NCI-H146 treated with DMSO at 0.1 percent for 48 hours (cell line): ENCODE measurements at regions not wholly inside any gene's neighbourhood (a gene's known extent, or its start where the extent isn't known, plus 50 kb on each side); places are given as distances from the start of the nearest gene placed in this dataset.

ENCODE experiments used
- DNase-seq: peaks from one replicate; lab custom pipeline; 2025; ENCODE audit not compliant: unreplicated experiment; lab: John Stamatoyannopoulos, UW

- DNase-seq: no peak
Observed at GRCh38 chr9:79353856-79354520, 217.8 kb upstream of the TLE4 start.

- no peak for DNase-seq
Observed at GRCh38 chr9:79357194-79357593, 214.6 kb upstream of the TLE4 start.

DNA sequence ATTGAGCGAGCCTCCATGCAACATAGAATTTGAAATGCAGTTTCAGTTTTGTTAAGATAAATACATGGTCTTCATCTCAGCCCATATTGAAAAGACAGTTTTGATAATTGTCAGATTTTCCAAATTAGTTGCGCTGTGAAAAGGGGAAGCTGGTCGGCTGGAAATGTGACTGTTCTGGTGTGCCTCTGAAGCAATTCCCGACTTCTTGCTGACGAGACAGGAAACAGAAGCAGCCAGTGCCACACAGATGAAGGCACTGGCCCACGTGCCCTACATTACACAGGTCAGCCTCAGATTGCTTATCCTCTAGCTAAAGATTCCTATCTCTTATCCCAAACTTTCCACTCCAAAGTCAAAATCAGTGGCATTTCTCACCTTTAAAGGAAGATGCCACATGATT lies 214.1 kb upstream of the TLE4 start:
- no peak for DNase-seq

DNA sequence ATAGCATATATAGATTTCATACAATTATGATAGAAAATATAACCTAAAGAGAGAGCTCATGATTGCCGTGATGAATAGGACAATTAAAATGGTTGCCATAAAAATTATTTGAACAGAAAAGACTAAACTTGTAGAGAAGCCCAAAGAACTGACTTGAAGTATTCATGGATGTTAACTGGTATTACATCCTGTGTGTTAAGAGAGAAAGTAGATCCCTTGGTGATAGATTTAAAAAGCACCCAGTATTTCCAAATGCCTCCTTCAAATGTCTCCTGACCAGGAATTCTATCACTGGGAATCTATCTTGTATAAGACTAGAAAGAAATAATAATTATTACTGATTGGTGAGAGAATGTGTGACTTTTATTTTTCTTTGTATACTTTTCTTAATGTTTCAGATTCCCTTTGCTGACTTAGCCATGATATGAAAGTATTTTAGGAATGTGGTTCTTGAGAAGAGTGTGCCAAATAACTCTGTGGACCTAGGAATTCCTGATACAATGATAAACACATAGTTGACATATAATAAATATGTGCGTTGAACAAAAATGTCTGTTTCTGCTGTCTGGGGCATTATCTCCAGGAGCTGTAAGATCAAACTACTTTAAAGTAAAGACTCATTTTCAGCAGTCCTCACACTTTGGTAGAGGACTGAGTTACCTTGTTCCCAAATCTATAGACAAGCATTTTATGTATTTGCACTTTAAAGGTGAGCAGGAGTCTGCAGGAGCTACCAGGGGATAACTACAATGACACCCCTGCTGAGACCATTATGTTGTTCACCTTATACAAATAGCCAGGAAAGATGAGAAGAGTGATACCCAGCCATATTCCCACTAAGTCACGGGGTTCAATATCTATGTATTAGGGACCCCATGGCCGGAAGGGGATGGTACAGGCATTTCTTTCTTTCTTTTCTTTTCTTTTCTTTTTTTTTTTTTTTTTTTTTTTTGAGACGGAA lies 211.1 kb upstream of the TLE4 start:
- DNase-seq: peak; percentile 87

GRCh38 chr9:79362100-79363081 lies 209.4 kb upstream of the TLE4 start:
- peak; percentile 85 for DNase-seq

GRCh38 chr9:79369676-79370075 lies 202.1 kb upstream of the TLE4 start:
- DNase-seq: no peak

DNA sequence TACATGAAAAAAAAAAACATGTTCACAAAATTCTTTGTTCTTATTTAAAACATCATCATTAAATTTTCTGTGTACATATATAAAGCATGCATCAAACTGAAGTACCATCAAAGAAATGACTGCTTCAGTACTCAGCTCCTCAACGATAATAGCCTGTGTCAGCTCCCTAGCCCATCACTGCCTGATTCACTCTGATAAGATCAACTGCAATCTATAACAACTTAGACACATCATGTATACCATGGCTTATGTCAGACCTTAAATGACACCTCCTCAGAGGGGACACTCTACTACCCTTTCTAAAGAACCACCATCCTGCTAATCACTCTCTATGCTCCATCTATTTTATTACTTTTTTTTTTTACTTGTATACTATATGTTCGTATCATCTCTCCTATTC lies 200.5 kb upstream of the TLE4 start:
- no peak for DNase-seq

GRCh38 chr9:79371948-79372555 lies 199.7 kb upstream of the TLE4 start:
- DNase-seq: no peak

DNA sequence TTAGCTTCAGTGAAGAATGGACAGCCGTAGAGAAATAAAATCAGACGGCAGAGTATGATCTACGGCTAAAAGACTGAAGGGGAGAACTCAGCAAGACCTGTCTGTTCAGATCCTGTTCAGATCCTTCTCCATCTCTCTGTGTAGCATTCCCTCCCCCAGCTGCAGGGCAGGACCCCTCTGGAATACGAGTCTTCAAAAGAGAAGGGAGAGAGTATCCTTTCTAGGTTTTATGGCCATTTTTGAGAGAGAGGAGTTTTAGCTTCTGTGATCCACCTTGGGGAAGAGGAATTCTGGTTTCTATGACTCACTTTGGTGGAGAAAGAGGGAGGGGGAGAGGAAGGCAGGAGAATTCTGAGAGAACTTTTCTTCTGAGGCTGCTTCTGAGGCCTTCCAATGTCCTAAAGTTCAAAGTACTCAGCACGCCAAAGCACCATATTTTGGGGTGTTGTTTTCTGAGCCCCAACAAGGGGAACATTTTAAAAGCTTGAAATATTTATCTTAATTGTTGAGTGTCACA lies 194.4 kb upstream of the TLE4 start:
- no peak for DNase-seq

GRCh38 chr9:79378107-79378506 lies 193.7 kb upstream of the TLE4 start:
- no peak for DNase-seq

DNA sequence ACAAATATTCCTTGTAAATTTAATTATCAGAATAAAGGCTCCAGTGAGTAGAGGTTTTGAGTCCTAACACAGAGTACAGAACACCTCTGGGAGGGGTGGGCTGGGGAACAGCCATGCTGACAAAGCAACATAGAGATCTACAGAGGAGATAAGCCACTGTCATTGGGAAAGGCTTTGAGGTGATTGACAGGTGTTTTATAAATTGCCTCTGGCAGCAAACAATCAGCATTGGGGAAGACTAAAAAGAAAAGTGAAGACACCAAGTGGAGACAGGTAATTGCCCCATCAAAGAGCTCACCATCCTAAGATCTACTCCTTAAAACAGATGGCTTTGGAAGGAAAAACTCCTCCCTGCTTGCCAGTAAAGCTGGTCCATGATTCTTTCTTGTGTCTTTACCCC lies 189.7 kb upstream of the TLE4 start:
- DNase-seq: no peak

- DNase-seq: no peak
Observed at GRCh38 chr9:79382458-79382857, 189.3 kb upstream of the TLE4 start.

DNA sequence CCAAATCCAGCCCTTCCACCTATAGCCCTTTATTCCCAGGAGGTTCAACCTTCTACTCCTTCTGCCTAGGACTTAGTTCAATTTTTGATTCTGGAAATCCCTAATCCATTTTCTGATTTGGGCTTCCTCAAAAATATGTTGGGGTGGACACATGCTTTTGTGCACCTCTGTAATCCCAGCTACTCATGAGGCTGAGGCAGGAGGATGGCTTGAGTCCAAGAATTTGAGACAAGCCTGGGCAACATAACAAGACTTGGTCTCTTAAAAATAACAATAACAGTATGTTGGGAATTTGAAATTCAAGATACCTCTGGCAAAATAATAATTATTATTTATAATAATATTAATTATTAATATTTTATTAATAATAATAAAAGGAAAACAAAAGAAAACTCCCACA lies 188.7 kb upstream of the TLE4 start:
- no peak for DNase-seq

DNA sequence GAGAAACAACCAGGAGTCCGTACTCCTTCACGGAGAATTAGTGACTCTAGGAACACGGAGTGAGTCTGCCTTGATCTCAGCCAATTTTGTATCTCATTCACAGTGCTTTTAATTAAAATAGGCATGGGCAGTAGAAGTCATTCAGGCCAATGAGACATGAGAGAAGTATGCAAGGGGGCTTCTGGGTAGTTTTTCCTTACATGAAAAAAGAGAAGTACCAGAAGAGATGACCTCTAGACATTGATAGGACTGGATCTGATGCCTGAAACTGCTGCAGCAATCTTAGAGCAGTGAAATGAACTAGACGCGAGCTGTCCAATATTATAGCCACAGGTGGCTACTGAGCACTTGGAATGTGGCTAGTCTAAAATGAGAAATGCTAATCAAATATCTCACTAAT lies 187.7 kb upstream of the TLE4 start:
- DNase-seq: no peak

- no peak for DNase-seq
Observed at GRCh38 chr9:79384501-79384900, 187.3 kb upstream of the TLE4 start.

DNA sequence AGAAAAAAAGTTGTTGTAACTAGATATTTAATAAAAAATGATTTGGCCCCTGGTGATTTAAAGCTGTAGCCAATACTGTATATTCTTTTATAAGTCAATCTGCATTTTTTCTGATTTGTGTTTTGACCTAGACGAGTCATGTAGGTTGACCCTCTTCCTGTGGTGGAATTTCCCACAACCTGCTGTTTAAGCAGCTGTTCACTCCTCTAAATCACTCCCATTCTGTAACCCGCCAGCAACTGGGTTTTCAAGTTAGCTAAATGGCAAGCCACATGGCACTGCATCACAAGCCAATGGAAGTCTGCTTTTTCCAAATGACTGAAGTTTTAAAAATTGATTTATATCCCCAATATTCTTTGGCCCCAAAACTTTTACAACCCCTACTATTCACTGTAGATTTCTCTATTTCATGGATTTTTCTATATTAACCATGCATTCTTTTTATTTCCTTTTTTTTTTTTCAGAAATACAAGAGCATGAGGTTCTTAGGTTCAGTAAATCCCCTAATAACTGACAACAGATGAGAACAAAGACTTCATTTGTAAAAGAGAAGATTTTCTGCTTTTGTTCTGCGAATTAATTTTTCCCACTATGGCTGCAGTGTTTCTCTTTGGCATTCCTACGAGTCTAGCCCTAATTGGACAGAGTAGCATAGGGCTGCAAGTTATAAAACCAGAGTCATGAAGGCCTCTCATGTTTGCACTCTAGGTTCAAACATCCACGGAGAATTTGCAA lies 184.5 kb upstream of the TLE4 start:
- no peak for DNase-seq

DNA sequence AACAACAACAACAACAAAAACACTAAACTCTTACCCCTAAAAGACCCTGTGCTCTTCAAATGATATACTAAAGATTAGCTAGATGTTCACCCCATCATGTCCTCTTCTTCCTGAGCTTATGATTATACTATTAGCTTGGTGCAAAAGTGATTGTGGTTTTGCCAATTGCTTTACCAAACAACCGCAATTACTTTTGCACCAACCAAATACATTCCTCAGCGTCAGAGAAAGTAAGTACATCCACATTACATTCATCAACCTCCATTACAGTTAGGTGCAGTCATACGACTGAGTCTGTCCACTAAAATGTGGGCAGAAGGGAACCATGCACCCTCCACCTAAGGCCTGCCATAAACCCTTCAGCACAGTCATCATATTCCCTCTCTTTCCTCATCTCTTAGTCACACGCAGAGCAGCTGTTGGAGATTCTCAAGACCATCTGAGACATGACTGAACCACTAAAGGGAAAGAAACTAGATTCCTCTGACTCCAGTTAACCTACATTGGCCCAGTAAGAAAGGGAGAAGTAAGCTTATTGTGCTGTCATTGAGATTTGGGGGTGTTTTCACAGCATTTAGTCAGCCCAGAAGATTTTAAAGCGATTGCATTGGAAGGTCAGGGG lies 181.6 kb upstream of the TLE4 start:
- DNase-seq: no peak

DNA sequence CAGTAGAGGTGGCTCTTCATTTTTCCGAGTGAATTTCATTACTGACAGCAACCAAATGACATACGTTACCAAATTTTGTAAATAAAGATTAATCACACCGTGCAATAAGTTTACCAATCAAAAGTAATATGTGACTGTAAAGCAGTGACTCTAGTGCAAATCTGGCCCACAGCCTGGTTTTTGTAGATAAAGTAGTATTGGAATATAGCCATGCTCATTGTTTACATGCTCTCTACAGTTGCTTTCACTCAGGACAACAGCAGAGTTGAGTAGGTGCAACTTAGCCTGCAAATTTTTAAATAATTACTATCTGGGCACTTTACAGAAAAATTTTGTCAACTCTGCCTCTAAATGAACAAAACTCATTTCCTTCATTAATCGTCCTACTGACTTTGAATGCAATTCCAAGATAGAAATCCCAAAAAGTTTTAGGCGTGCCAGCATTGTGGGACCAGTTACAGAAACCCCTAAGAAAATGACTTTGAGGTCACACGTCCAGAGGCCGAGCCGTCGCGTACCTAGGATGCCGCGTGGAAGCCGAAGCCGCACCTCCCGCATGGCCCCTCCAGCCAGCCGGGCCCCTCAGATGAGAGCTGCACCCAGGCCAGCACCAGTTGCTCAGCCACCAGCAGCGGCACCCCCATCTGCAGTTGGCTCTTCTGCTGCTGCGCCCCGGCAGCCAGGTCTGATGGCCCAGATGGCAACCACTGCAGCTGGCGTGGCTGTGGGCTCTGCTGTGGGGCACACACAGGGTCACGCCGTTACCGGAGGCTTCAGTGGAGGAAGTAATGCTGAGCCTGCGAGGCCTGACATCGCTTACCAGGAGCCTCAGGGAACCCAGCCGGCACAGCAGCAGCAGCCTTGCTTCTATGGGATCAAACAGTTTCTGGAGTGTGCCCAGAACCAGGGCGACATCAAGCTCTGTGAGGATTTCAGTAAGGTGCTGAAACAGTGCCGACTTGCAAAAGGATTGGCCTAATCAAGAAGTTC lies 180.7 kb upstream of the TLE4 start:
- no peak for DNase-seq
